Astrocyte (in vitro differentiated cells and primary cell): ENCODE measurements at regions not wholly inside any gene's neighbourhood (a gene's known extent, or its start where the extent isn't known, plus 50 kb on each side); places are given as distances from the start of the nearest gene placed in this dataset.
"Not testable (repeated sequence)": the region's sequence is repeated elsewhere in the genome, so short reads cannot be mapped to it uniquely, and the experiment has no call there.

ENCODE experiments used
- DNase-seq: peaks from one replicate; pipeline ENCODE4 v3.0.0-alpha.2; 2010; ENCODE audit warnings: low read depth
- FAIRE-seq: peaks from 2 replicates; lab custom pipeline; 2011; peaks lifted over from hg19 to GRCh38; lab: Jason Lieb, UNC
- H2AFZ ChIP-seq: 2 replicates; pipeline ENCODE4 v1.6.0; 2012; ENCODE audit warnings: low read depth, low read length, inconsistent platforms
- H3K27ac ChIP-seq: 2 replicates; pipeline ENCODE4 v1.5.1; 2011; ENCODE audit warnings: low read depth, low read length, inconsistent platforms
- H3K27me3 ChIP-seq: 2 replicates; pipeline ENCODE4 v1.6.0; 2011; ENCODE audit warnings: low read length, inconsistent platforms; ENCODE audit not compliant: insufficient read depth
- H3K36me3 ChIP-seq: 2 replicates; pipeline ENCODE4 v1.5.1; 2011; ENCODE audit warnings: low read length, inconsistent platforms; ENCODE audit not compliant: insufficient read depth
- H3K4me1 ChIP-seq: 2 replicates; pipeline ENCODE4 v1.5.1; 2011; ENCODE audit warnings: low read length, inconsistent platforms; ENCODE audit not compliant: insufficient read depth
- H3K4me2 ChIP-seq: 2 replicates; pipeline ENCODE4 v1.6.0; 2012; ENCODE audit warnings: low read length, inconsistent platforms
- H3K4me3 ChIP-seq: 2 replicates; pipeline ENCODE4 v1.5.1; 2011; ENCODE audit warnings: low read depth, mild to moderate bottlenecking, low read length, inconsistent platforms; ENCODE audit not compliant: insufficient read depth
- H3K79me2 ChIP-seq: 2 replicates; pipeline ENCODE4 v1.6.0; 2012; ENCODE audit warnings: mild to moderate bottlenecking, low read length, inconsistent platforms; ENCODE audit not compliant: insufficient read depth
- H3K9ac ChIP-seq: 2 replicates; pipeline ENCODE4 v1.6.0; 2012; ENCODE audit warnings: mild to moderate bottlenecking, low read length, inconsistent platforms
- H3K9me3 ChIP-seq: 2 replicates; pipeline ENCODE4 v1.5.1; 2012; ENCODE audit warnings: low read depth, mild to moderate bottlenecking, low read length, inconsistent platforms; ENCODE audit not compliant: insufficient read depth
- H4K20me1 ChIP-seq: 2 replicates; pipeline ENCODE4 v1.6.0; 2012; ENCODE audit warnings: low read length, inconsistent platforms; ENCODE audit not compliant: insufficient read depth
- H3K27ac Mint-ChIP-seq: one replicate; pipeline ENCODE4 v1.8.0; 2021; ENCODE audit warnings: mild to moderate bottlenecking, mixed read lengths; ENCODE audit not compliant: unreplicated experiment
- H3K27me3 Mint-ChIP-seq: one replicate; pipeline ENCODE4 v1.8.0; 2021; ENCODE audit warnings: low read depth, mixed read lengths; ENCODE audit not compliant: unreplicated experiment
- H3K36me3 Mint-ChIP-seq: one replicate; pipeline ENCODE4 v1.8.0; 2021; ENCODE audit warnings: low read depth, mixed read lengths; ENCODE audit not compliant: unreplicated experiment
- H3K4me1 Mint-ChIP-seq: one replicate; pipeline ENCODE4 v1.8.0; 2021; ENCODE audit warnings: low read depth, mixed read lengths; ENCODE audit not compliant: unreplicated experiment
- H3K4me3 Mint-ChIP-seq: one replicate; pipeline ENCODE4 v1.8.0; 2021; ENCODE audit warnings: mild to moderate bottlenecking, moderate library complexity, mixed read lengths; ENCODE audit not compliant: unreplicated experiment
- H3K9me3 Mint-ChIP-seq: one replicate; pipeline ENCODE4 v1.8.0; 2021; ENCODE audit warnings: mild to moderate bottlenecking, mixed read lengths; ENCODE audit not compliant: unreplicated experiment
- EZH2 ChIP-seq: IDR thresholded peaks from 2 replicates; pipeline ENCODE4 v1.6.1; 2012; ENCODE audit warnings: mild to moderate bottlenecking, low read length, inconsistent platforms; ENCODE audit not compliant: insufficient read depth
- TF ChIP-seq, protein P1 (sequence below): IDR thresholded peaks from 2 replicates; pipeline ENCODE4 v1.5.1; 2011; ENCODE audit warnings: low read depth, mild to moderate bottlenecking, inconsistent platforms, low read length, moderate library complexity; ENCODE audit not compliant: insufficient read depth

GRCh38 chr14:26286913-26287205 lies 311.0 kb downstream of the NOVA1 start:
- Mint-ChIP-seq H3K4me3 (no peak overlapping the region), H3K27me3 (no peaks in the 10 kb centered on the region), H3K4me1 (peaks cover 17% of the 10 kb centered on the region), H3K27ac (no peak overlapping the region), H3K36me3 (no peaks in the 10 kb centered on the region), H3K9me3 (peaks cover 3% of the 10 kb centered on the region)
- DNase-seq (no peak), FAIRE-seq (no peak)
- Histone ChIP-seq H3K9me3 (no peaks in the 10 kb centered on the region), H4K20me1 (no peaks in the 10 kb centered on the region), H3K27ac (no peak overlapping the region), H2AFZ (no peak overlapping the region), H3K79me2 (no peaks in the 10 kb centered on the region), H3K4me3 (no peak overlapping the region), H3K4me1 (no peaks in the 10 kb centered on the region), H3K36me3 (no peaks in the 10 kb centered on the region), H3K27me3 (no peaks in the 10 kb centered on the region), H3K9ac (no peak overlapping the region), H3K4me2 (no peak overlapping the region)
- no peak for TF ChIP-seq EZH2
- TF ChIP-seq, protein P1, sequence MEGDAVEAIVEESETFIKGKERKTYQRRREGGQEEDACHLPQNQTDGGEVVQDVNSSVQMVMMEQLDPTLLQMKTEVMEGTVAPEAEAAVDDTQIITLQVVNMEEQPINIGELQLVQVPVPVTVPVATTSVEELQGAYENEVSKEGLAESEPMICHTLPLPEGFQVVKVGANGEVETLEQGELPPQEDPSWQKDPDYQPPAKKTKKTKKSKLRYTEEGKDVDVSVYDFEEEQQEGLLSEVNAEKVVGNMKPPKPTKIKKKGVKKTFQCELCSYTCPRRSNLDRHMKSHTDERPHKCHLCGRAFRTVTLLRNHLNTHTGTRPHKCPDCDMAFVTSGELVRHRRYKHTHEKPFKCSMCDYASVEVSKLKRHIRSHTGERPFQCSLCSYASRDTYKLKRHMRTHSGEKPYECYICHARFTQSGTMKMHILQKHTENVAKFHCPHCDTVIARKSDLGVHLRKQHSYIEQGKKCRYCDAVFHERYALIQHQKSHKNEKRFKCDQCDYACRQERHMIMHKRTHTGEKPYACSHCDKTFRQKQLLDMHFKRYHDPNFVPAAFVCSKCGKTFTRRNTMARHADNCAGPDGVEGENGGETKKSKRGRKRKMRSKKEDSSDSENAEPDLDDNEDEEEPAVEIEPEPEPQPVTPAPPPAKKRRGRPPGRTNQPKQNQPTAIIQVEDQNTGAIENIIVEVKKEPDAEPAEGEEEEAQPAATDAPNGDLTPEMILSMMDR, result no peak

GRCh38 chr14:26286081-26286912 lies 311.5 kb downstream of the NOVA1 start:
- no peak overlapping the region for H2AFZ ChIP-seq
- TF ChIP-seq EZH2, result no peak
- TF ChIP-seq, protein P1, result no peak
- peaks cover 3% of the 10 kb centered on the region for H3K9me3 Mint-ChIP-seq

DNA sequence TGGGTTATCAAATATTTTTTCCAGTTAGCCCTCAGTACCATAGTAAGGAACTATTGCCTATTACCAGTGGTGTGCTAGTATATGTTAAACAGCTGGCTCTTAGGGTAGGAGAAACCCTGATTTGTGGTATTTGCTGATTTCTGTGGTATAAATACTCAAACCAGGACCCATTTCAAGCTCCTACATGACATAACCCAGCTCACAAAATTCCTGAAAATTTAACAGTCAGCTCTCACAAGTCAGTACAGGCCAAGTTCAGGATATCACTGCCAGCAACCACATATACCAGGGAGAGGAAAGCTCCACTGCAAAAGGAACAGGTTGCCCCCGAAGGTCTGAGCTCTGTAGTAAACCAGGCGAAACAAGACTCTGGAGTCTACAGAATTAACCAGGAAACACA lies 315.3 kb downstream of the NOVA1 start:
- peak overlapping the region; percentile 67 for H3K27ac Mint-ChIP-seq
- Histone ChIP-seq H3K4me3 (no peak overlapping the region), H2AFZ (no peak overlapping the region)

More at GRCh38 chr14:26286081-26286912, 311.5 kb downstream of the NOVA1 start:
- no peak overlapping the region for H3K4me3 Mint-ChIP-seq
- peak; percentile 7 for DNase-seq
- no peaks in the 10 kb centered on the region for H3K27me3 Mint-ChIP-seq
- H3K9ac ChIP-seq, result no peak overlapping the region
- H3K36me3 Mint-ChIP-seq, result no peaks in the 10 kb centered on the region
- H3K4me1 ChIP-seq, result no peaks in the 10 kb centered on the region
- no peaks in the 10 kb centered on the region for H4K20me1 ChIP-seq
- no peaks in the 10 kb centered on the region for H3K36me3 ChIP-seq
- no peaks in the 10 kb centered on the region for H3K27me3 ChIP-seq
- H3K4me1 Mint-ChIP-seq, result peaks cover 22% of the 10 kb centered on the region
- H3K79me2 ChIP-seq, result no peaks in the 10 kb centered on the region
- H3K27ac Mint-ChIP-seq, result no peak overlapping the region
- H3K4me3 ChIP-seq, result no peak overlapping the region
- no peak overlapping the region for H3K4me2 ChIP-seq
- no peak for FAIRE-seq
- H3K9me3 ChIP-seq, result no peaks in the 10 kb centered on the region
- no peak overlapping the region for H3K27ac ChIP-seq

GRCh38 chr14:26282011-26282410 lies 315.8 kb downstream of the NOVA1 start:
- not testable (repeated sequence) for H3K27me3 Mint-ChIP-seq, H3K27me3 ChIP-seq, H3K9ac ChIP-seq, DNase-seq, H3K36me3 ChIP-seq, H3K9me3 ChIP-seq, H3K4me1 ChIP-seq, H3K36me3 Mint-ChIP-seq, H3K79me2 ChIP-seq, H3K4me3 Mint-ChIP-seq, H4K20me1 ChIP-seq, H3K9me3 Mint-ChIP-seq, H3K4me3 ChIP-seq, FAIRE-seq, H3K4me2 ChIP-seq
- Mint-ChIP-seq H3K27ac (peak overlapping the region; percentile 67), H3K4me1 (peaks cover 18% of the 10 kb centered on the region)
- peak overlapping the region; percentile 45 for H2AFZ ChIP-seq
- peak overlapping the region; percentile 13 for H3K27ac ChIP-seq

More for the DNA sequence above, 315.3 kb downstream of the NOVA1 start:
- Mint-ChIP-seq H3K9me3 (no peaks in the 10 kb centered on the region), H3K4me3 (no peak overlapping the region), H3K36me3 (no peaks in the 10 kb centered on the region), H3K27me3 (no peaks in the 10 kb centered on the region), H3K4me1 (peaks cover 18% of the 10 kb centered on the region)
- H3K27me3 ChIP-seq, result no peaks in the 10 kb centered on the region
- H3K27ac ChIP-seq, result no peak overlapping the region
- no peaks in the 10 kb centered on the region for H3K9me3 ChIP-seq
- H3K4me2 ChIP-seq, result no peak overlapping the region
- TF ChIP-seq EZH2, result no peak
- TF ChIP-seq, protein P1, result no peak
- no peak for DNase-seq
- H3K79me2 ChIP-seq, result no peaks in the 10 kb centered on the region
- no peak for FAIRE-seq
- no peaks in the 10 kb centered on the region for H3K36me3 ChIP-seq
- H4K20me1 ChIP-seq, result no peaks in the 10 kb centered on the region
- H3K9ac ChIP-seq, result no peak overlapping the region
- H3K4me1 ChIP-seq, result no peaks in the 10 kb centered on the region
